ENCODE measurements at regions not wholly inside any gene's neighbourhood (a gene's known extent, or its start where the extent isn't known, plus 50 kb on each side); places are given as distances from the start of the nearest gene placed in this dataset.

- Histone ChIP-seq H3K79me2 (ENCODE audit: insufficient read depth, low read length) (no peaks in the 10 kb centered on the region), H3K9me2 (ENCODE audit: low read depth, low read length) (no peaks in the 10 kb centered on the region), H2AFZ (ENCODE audit: low read length) (no peak overlapping the region), H4K20me1 (ENCODE audit: insufficient read depth, low read length) (no peaks in the 10 kb centered on the region), H3K4me3 (ENCODE audit: low read depth, low read length, poor library complexity, severe bottlenecking) (no peak overlapping the region), H3K27me3 (ENCODE audit: insufficient read depth, low read length) (no peaks in the 10 kb centered on the region), H3F3A (ENCODE audit: insufficient read depth, low read length) (no peaks in the 10 kb centered on the region), H3K9me3 (ENCODE audit: low read length) (no peaks in the 10 kb centered on the region), H3K4me2 (ENCODE audit: low read length) (no peak overlapping the region), H3K27ac (ENCODE audit: low read depth, low read length, poor library complexity, severe bottlenecking) (no peak overlapping the region), H3K9ac (ENCODE audit: low read length) (no peak overlapping the region), H3K4me1 (ENCODE audit: insufficient read depth, low read length, severe bottlenecking) (no peaks in the 10 kb centered on the region), H3K36me3 (ENCODE audit: insufficient read depth, low read length) (no peaks in the 10 kb centered on the region)
- TF ChIP-seq EZH2 (IDR thresholded peaks at IDR 0.05; ENCODE audit: borderline replicate concordance, low read length) (no peak), CTCF (IDR thresholded peaks at IDR 0.05; ENCODE audit: low read length) (no peak)
These were observed 116.5 kb upstream of the SPATS2L start for GRCh38 chr2:200189964-200190363.

DNA sequence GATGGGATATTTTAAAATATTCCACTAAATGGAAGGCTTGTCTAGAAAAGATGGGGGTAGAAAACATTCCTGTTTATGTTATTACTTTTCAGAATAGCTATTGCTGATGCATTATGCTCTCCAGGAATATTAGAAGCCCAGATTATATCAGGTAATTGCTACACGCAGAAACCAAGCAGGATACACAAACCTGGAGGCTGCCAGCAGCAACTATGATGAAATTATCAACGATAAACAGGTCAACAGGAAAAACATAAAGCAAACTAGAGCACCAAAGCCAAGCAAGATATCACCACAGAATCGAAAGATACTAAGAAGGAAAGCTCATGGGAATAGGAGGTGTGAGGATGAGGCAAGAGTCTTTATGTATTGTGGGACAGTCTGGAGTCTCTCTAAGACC is 113.2 kb upstream of the SPATS2L start:
- no peak overlapping the region for H3K4me2 ChIP-seq (ENCODE audit: low read length)
- TF ChIP-seq CTCF (IDR thresholded peaks at IDR 0.05; ENCODE audit: low read length): no peak
- TF ChIP-seq EZH2 (IDR thresholded peaks at IDR 0.05; ENCODE audit: borderline replicate concordance, low read length): no peak
- no peak overlapping the region for H3K4me3 ChIP-seq (ENCODE audit: low read depth, low read length, poor library complexity, severe bottlenecking)
- no peak overlapping the region for H2AFZ ChIP-seq (ENCODE audit: low read length)
- H3K9me2 ChIP-seq (ENCODE audit: low read depth, low read length): no peaks in the 10 kb centered on the region
- H3K36me3 ChIP-seq (ENCODE audit: insufficient read depth, low read length): no peaks in the 10 kb centered on the region
- H3K4me1 ChIP-seq (ENCODE audit: insufficient read depth, low read length, severe bottlenecking): no peaks in the 10 kb centered on the region
- H3K9me3 ChIP-seq (ENCODE audit: low read length): no peaks in the 10 kb centered on the region
- no peaks in the 10 kb centered on the region for H3F3A ChIP-seq (ENCODE audit: insufficient read depth, low read length)
- no peaks in the 10 kb centered on the region for H3K27me3 ChIP-seq (ENCODE audit: insufficient read depth, low read length)
- H3K79me2 ChIP-seq (ENCODE audit: insufficient read depth, low read length): no peaks in the 10 kb centered on the region
- no peak overlapping the region for H3K27ac ChIP-seq (ENCODE audit: low read depth, low read length, poor library complexity, severe bottlenecking)
- H3K9ac ChIP-seq (ENCODE audit: low read length): no peak overlapping the region
- H4K20me1 ChIP-seq (ENCODE audit: insufficient read depth, low read length): no peaks in the 10 kb centered on the region

DNA sequence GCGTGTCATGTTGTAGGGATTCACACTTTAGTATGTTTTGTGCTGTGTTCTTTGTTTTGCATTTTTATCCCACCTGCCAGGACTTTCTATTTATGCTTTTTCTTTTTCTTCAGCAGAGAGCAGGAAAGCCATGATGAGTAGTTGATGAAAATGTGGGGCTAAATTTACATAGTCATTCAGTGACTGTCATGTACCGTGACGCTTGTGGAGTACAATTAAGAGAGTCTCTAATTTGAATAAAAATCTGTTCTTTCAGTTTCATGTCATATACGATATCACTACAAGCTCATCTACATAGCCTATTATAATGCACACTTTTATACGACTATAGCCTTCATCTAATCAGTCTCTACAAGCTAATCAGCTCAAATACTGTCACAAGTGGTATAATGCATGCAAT is 112.7 kb upstream of the SPATS2L start:
- no peaks in the 10 kb centered on the region for H3K4me1 ChIP-seq (ENCODE audit: insufficient read depth, low read length, severe bottlenecking)
- H3K79me2 ChIP-seq (ENCODE audit: insufficient read depth, low read length): no peaks in the 10 kb centered on the region
- TF ChIP-seq CTCF (IDR thresholded peaks at IDR 0.05; ENCODE audit: low read length): no peak
- no peak for TF ChIP-seq EZH2 (IDR thresholded peaks at IDR 0.05; ENCODE audit: borderline replicate concordance, low read length)
- no peaks in the 10 kb centered on the region for H4K20me1 ChIP-seq (ENCODE audit: insufficient read depth, low read length)
- no peak overlapping the region for H3K9ac ChIP-seq (ENCODE audit: low read length)
- H3K36me3 ChIP-seq (ENCODE audit: insufficient read depth, low read length): no peaks in the 10 kb centered on the region
- no peaks in the 10 kb centered on the region for H3K27me3 ChIP-seq (ENCODE audit: insufficient read depth, low read length)
- H3K9me3 ChIP-seq (ENCODE audit: low read length): no peaks in the 10 kb centered on the region
- no peaks in the 10 kb centered on the region for H3K9me2 ChIP-seq (ENCODE audit: low read depth, low read length)
- no peaks in the 10 kb centered on the region for H3F3A ChIP-seq (ENCODE audit: insufficient read depth, low read length)
- no peak overlapping the region for H3K4me3 ChIP-seq (ENCODE audit: low read depth, low read length, poor library complexity, severe bottlenecking)
- H2AFZ ChIP-seq (ENCODE audit: low read length): no peak overlapping the region
- no peak overlapping the region for H3K27ac ChIP-seq (ENCODE audit: low read depth, low read length, poor library complexity, severe bottlenecking)
- no peak overlapping the region for H3K4me2 ChIP-seq (ENCODE audit: low read length)

All from OCI-LY1 (cell line).